ENCODE measurements at regions not wholly inside any gene's neighbourhood (a gene's known extent, or its start where the extent isn't known, plus 50 kb on each side); places are given as distances from the start of the nearest gene placed in this dataset.

DNA sequence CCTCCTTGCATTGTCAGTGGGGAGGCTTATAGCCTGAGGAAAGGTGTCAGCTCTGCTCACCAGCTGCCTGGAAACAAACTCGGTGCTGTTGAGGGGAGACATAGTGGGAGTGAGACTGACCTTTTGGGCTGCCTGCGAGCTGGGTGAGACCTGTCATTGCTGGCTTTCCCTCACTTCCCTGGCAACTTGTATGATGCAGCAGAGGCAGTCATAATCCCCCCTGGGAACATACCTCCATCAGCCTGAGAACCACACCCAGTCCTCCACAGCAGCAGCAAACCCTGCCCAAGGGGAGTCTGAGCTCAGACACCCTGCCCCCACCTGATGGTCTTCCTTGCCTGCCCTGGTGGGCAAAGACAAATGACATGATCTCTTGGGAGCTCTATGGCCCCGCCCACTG lies 521.2 kb upstream of the IMPG1 start (continued):
- TF ChIP-seq, protein P1, sequence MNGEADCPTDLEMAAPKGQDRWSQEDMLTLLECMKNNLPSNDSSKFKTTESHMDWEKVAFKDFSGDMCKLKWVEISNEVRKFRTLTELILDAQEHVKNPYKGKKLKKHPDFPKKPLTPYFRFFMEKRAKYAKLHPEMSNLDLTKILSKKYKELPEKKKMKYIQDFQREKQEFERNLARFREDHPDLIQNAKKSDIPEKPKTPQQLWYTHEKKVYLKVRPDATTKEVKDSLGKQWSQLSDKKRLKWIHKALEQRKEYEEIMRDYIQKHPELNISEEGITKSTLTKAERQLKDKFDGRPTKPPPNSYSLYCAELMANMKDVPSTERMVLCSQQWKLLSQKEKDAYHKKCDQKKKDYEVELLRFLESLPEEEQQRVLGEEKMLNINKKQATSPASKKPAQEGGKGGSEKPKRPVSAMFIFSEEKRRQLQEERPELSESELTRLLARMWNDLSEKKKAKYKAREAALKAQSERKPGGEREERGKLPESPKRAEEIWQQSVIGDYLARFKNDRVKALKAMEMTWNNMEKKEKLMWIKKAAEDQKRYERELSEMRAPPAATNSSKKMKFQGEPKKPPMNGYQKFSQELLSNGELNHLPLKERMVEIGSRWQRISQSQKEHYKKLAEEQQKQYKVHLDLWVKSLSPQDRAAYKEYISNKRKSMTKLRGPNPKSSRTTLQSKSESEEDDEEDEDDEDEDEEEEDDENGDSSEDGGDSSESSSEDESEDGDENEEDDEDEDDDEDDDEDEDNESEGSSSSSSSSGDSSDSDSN (CRISPR knock-in tag; IDR thresholded peaks at IDR 0.05) = no peak
- TF ChIP-seq SP140L (CRISPR knock-in tag; IDR thresholded peaks at IDR 0.05; ENCODE audit: borderline replicate concordance) = no peak
- TF ChIP-seq TGIF2 (CRISPR knock-in tag; IDR thresholded peaks at IDR 0.05) = no peak
- no peak for TF ChIP-seq PCBP1 (IDR thresholded peaks at IDR 0.05; ENCODE audit: borderline replicate concordance, low read depth, low read length)
- TF ChIP-seq, protein P2, sequence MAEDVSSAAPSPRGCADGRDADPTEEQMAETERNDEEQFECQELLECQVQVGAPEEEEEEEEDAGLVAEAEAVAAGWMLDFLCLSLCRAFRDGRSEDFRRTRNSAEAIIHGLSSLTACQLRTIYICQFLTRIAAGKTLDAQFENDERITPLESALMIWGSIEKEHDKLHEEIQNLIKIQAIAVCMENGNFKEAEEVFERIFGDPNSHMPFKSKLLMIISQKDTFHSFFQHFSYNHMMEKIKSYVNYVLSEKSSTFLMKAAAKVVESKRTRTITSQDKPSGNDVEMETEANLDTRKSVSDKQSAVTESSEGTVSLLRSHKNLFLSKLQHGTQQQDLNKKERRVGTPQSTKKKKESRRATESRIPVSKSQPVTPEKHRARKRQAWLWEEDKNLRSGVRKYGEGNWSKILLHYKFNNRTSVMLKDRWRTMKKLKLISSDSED (CRISPR knock-in tag; IDR thresholded peaks at IDR 0.05) = no peak
- no peak for TF ChIP-seq ZNF136 (CRISPR knock-in tag; IDR thresholded peaks at IDR 0.05; ENCODE audit: low read depth)
- no peak for TF ChIP-seq ZNF235 (CRISPR knock-in tag; IDR thresholded peaks at IDR 0.05; ENCODE audit: borderline replicate concordance)
- TF ChIP-seq ZNF615 (CRISPR knock-in tag; IDR thresholded peaks at IDR 0.05; ENCODE audit: borderline replicate concordance) = no peak
- TF ChIP-seq, protein P3, sequence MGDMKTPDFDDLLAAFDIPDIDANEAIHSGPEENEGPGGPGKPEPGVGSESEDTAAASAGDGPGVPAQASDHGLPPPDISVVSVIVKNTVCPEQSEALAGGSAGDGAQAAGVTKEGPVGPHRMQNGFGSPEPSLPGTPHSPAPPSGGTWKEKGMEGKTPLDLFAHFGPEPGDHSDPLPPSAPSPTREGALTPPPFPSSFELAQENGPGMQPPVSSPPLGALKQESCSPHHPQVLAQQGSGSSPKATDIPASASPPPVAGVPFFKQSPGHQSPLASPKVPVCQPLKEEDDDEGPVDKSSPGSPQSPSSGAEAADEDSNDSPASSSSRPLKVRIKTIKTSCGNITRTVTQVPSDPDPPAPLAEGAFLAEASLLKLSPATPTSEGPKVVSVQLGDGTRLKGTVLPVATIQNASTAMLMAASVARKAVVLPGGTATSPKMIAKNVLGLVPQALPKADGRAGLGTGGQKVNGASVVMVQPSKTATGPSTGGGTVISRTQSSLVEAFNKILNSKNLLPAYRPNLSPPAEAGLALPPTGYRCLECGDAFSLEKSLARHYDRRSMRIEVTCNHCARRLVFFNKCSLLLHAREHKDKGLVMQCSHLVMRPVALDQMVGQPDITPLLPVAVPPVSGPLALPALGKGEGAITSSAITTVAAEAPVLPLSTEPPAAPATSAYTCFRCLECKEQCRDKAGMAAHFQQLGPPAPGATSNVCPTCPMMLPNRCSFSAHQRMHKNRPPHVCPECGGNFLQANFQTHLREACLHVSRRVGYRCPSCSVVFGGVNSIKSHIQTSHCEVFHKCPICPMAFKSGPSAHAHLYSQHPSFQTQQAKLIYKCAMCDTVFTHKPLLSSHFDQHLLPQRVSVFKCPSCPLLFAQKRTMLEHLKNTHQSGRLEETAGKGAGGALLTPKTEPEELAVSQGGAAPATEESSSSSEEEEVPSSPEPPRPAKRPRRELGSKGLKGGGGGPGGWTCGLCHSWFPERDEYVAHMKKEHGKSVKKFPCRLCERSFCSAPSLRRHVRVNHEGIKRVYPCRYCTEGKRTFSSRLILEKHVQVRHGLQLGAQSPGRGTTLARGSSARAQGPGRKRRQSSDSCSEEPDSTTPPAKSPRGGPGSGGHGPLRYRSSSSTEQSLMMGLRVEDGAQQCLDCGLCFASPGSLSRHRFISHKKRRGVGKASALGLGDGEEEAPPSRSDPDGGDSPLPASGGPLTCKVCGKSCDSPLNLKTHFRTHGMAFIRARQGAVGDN (CRISPR knock-in tag; IDR thresholded peaks at IDR 0.05) = no peak
- TF ChIP-seq KDM6A (CRISPR knock-in tag; IDR thresholded peaks at IDR 0.05; ENCODE audit: low read depth) = no peak
- TF ChIP-seq MYNN (CRISPR knock-in tag; IDR thresholded peaks at IDR 0.05; ENCODE audit: low read depth) = no peak

Data from HepG2 (cell line).